ENCODE measurements at regions not wholly inside any gene's neighbourhood (a gene's known extent, or its start where the extent isn't known, plus 50 kb on each side); places are given as distances from the start of the nearest gene placed in this dataset.

GRCh38 chr20:56158489-56158888 lies 90.0 kb upstream of the MC3R start:
- H3K4me3 ChIP-seq = no peak overlapping the region
- no peaks in the 10 kb centered on the region for H3K27me3 ChIP-seq (replicated peaks; ENCODE audit: insufficient read depth)
- H3K36me3 ChIP-seq = no peaks in the 10 kb centered on the region
- H3K9me3 ChIP-seq = no peaks in the 10 kb centered on the region
- no peak for DNase-seq (ENCODE audit: low spot score)
- H3K27ac ChIP-seq = no peak overlapping the region
- no peak for TF ChIP-seq POLR2A (IDR thresholded peaks at IDR 0.05)
- TF ChIP-seq CTCF (IDR thresholded peaks at IDR 0.05) = no peak
- no peak for TF ChIP-seq POLR2AphosphoS5 (IDR thresholded peaks at IDR 0.05)
- WGBS = 83% methylated on average over 1 of the region's 1 CpG
- intact Hi-C loops (cut with DNase I) = no loop called here
- H3K4me1 ChIP-seq (replicated peaks) = no peaks in the 10 kb centered on the region

- intact Hi-C loops (cut with DNase I) = no loop called here
- Histone ChIP-seq H3K27me3 (replicated peaks; ENCODE audit: insufficient read depth) (no peaks in the 10 kb centered on the region), H3K27ac (no peak overlapping the region), H3K36me3 (no peaks in the 10 kb centered on the region), H3K9me3 (no peaks in the 10 kb centered on the region), H3K4me3 (no peak overlapping the region), H3K4me1 (replicated peaks) (no peaks in the 10 kb centered on the region)
- 19% methylated on average over 5 of the region's 6 CpGs for WGBS
- no peak for DNase-seq (ENCODE audit: low spot score)
- TF ChIP-seq CTCF (IDR thresholded peaks at IDR 0.05) (no peak), POLR2A (IDR thresholded peaks at IDR 0.05) (no peak), POLR2AphosphoS5 (IDR thresholded peaks at IDR 0.05) (no peak)
Measured at GRCh38 chr20:56160956-56161355, 87.6 kb upstream of the MC3R start.

- intact Hi-C loops (cut with DNase I) = no loop called here
- TF ChIP-seq CTCF (IDR thresholded peaks at IDR 0.05) (no peak), POLR2A (IDR thresholded peaks at IDR 0.05) (no peak), POLR2AphosphoS5 (IDR thresholded peaks at IDR 0.05) (no peak)
- no peak for DNase-seq (ENCODE audit: low spot score)
- WGBS = 72% methylated on average over 6 of the region's 6 CpGs
- H3K27ac ChIP-seq = no peak overlapping the region
- no peaks in the 10 kb centered on the region for H3K4me1 ChIP-seq (replicated peaks)
- no peaks in the 10 kb centered on the region for H3K27me3 ChIP-seq (replicated peaks; ENCODE audit: insufficient read depth)
- no peaks in the 10 kb centered on the region for H3K36me3 ChIP-seq
- H3K9me3 ChIP-seq = no peaks in the 10 kb centered on the region
- no peak overlapping the region for H3K4me3 ChIP-seq
Measured at GRCh38 chr20:56163806-56164205, 84.7 kb upstream of the MC3R start.

- WGBS = 88% methylated on average over 15 of the region's 15 CpGs
- Histone ChIP-seq H3K4me1 (replicated peaks) (no peaks in the 10 kb centered on the region), H3K27ac (no peak overlapping the region), H3K4me3 (no peak overlapping the region), H3K36me3 (no peaks in the 10 kb centered on the region), H3K27me3 (replicated peaks; ENCODE audit: insufficient read depth) (no peaks in the 10 kb centered on the region), H3K9me3 (no peaks in the 10 kb centered on the region)
- DNase-seq (ENCODE audit: low spot score) = no peak
- no peak for TF ChIP-seq POLR2AphosphoS5 (IDR thresholded peaks at IDR 0.05)
- no peak for TF ChIP-seq CTCF (IDR thresholded peaks at IDR 0.05)
- no peak for TF ChIP-seq POLR2A (IDR thresholded peaks at IDR 0.05)
- intact Hi-C loops (cut with DNase I) = no loop called here
Measured at GRCh38 chr20:56166781-56167465, 81.6 kb upstream of the MC3R start.
